HUDEP-2 (cell line): ENCODE measurements at regions not wholly inside any gene's neighbourhood (a gene's known extent, or its start where the extent isn't known, plus 50 kb on each side); places are given as distances from the start of the nearest gene placed in this dataset.
A peak's percentile ranks its signal among the peaks of the same experiment; 100 is the strongest.
"Not testable (repeated sequence)": the region's sequence is repeated elsewhere in the genome, so short reads cannot be mapped to it uniquely, and the experiment has no call there.

Experiments used
- DNase-seq, 76 experiments: peaks; one replicate each; lab custom pipeline; 2025; ENCODE audit not compliant: unreplicated experiment in 76 of 76; lab: John Stamatoyannopoulos, UW

DNA sequence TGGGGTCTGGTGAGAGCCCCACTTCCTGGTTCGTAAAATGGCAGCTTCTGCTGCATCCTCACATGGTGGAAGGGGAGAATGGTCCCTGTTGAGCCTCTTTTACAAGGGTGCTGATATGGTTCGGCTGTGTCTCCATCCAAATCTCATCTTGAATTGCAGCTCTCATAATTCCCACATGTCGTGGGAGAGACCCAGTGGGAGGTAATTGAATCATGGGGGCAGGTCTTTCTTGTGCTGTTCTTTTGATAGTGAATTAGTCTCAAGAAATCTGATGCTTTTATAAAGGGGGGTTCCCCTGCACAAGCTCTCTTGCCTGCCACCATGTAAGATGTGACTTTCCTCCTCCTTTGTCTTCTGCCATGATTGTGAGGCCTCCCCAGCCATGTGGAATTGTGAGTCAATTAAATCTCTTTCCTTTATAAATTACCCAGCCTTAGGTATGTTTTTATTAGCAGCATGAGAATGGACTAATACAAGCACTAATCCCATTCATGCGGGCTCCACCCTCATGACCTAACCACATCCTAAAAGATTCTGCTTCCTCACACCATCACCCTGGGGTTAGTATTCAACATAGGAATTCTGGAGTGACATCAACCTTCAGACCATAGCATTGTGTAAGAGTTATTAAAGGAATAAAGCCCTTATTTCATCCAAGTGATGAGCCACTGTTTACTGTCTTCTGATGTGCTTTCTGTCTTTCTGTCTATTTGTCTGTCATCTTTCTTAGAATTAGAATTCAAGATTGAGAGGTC lies 159.0 kb upstream of the IRS2 start:
- DNase-seq, result no peak

- DNase-seq, result no peak
These were observed 155.6 kb upstream of the IRS2 start for GRCh38 chr13:109941951-109942350.

DNA sequence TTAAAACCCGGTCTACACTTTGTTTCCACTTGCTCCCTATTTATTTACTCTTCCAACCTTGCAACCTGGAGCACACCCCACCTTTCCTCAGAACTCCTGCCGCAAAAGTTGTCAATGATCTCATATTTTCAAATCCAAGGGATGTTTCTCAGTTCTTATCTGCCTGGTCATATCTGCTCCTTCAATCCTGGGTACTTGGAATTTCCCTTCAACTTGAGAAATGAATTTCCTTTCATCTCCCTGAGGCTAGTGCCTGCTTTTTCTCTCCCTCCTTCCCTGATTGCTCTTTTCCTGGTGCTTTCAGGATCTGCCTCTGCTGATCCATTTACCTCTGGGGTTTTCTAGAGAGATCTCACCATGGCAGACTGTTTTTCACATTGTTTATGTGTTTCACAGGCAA lies 154.8 kb upstream of the IRS2 start:
- no peak for DNase-seq

DNA sequence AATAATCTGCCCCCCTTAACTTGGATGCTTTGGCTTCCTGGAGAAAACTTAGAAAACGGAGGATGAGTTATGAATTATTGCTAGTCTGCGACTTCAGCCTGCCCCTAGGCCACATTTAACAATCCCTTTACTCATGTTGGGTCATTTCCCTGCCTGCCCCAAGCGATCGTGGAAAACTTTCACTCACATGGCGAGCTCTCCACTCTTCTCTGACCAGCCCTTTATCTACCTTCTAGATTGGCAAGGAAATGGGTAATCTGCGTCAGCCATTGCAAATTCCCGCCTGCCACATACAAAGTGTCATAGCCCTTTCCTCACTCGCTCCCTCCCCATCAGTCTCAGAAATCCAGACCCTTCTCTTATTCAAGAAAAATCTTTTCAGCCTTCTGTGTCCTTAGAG lies 154.3 kb upstream of the IRS2 start:
- DNase-seq, result no peak

DNA sequence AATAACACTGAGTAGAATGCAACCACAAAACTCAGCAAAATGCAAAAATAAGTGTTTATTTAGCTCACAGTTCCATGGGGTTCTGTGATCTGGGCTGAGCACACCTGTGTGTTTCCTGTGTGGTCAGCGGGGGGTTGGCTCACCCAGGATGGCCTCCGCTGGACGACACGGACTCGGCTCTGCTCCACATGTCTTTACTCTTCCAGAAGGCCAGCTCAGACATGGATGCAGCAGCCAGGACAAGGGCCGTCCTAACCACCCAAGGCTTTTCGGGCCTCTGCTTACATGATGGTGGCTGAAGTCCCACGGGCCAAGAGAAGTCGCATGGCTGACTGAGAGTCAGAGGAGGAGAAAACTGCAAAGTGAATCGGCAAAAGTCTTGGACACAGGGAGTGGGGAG lies 153.5 kb upstream of the IRS2 start:
- DNase-seq, result no peak

DNA sequence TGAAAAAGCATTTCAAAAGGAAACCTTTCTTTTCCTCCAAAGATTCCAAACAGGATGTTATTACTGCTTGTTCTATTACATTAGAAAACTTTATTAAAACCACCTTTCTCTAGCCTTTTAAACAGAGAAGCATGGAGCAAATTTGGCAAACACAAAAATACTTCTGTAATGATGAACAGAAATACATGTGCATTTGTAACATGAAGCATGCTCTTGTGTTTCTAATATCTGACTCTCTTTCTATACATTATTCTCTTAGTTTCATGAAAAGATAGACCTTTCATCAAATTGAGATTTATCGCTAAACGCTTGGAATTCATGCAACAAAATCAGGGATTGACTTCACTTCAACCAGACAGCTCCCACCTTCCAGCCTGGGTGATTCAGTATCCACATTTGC lies 152.8 kb upstream of the IRS2 start:
- DNase-seq, result no peak

- no peak for DNase-seq
These were observed 152.0 kb upstream of the IRS2 start for GRCh38 chr13:109938255-109938936.

DNA sequence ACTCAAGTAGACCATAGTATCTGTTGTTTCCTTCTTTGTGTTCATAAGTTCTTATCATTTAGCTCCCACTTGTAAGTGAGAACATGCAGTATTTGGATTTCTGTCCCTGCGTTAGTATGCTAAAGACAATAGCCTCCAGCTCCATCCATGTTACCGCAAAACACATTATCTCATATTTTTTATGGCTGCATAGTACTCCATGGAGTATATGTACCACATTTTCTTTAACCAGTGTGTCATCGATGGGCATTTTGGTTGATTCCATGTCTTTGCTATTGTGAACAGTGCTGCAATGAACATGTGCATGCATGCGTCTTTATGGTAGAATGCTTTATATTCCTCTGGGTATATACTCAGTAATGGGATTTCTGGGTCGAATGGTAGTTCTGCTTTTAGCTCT lies 148.1 kb upstream of the IRS2 start:
- not testable (repeated sequence) for DNase-seq

GRCh38 chr13:109933476-109933875 lies 147.1 kb upstream of the IRS2 start:
- DNase-seq, result peak in 1 of 76 experiments; percentile 0

DNA sequence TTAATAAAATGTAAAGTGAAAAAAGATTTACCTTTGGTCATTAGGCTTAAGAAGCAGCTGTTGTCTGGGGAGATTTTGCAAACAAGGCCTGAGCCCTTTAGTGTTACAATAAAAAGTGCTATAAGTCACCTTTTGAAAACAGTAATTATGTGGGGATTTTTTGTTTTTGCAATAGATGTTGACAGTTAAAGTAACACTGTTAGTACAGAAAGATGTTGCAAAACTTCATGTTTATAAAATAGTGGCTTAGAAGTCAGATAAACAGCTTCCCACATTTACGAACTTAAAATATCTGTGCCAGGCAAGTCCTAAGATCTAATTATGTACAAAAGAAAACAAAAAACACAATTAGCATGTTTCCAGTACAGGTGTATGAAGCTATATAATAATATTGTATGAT lies 138.0 kb upstream of the IRS2 start:
- DNase-seq, result no peak

- DNase-seq, result no peak
These were observed 136.1 kb upstream of the IRS2 start for GRCh38 chr13:109922518-109922917.

DNA sequence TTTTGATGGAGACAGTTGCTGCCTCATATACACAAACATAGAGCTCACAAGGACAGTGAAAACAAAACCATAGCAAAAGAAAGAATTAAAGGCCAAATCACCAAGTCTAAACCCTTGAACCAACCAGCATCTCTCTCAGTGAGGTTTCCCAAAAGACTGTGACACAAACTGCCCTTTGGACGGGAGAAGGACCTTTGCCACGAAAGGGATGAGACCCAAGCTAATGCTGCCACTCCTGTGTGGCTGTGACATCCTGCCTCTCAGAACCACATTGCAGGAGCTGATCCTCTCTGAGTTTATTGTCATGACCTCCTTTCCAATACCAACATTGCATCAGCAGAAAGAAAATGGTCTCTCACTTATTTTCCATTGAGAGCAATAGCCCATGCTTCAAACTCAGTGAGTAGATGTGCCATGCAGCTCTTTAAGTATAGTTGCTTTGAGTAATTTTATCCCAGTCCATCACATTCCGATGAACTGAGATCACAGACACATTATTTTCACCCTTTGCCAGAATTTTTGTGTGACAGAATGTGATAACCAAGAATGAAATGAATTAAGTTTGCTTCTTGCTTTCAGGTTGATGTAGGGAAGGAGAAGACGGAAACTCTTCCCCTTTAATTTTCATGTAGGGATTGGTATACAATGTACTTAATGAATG lies 133.5 kb upstream of the IRS2 start:
- DNase-seq, result no peak

- DNase-seq, result no peak
These were observed 131.9 kb upstream of the IRS2 start for GRCh38 chr13:109918179-109918711.

DNA sequence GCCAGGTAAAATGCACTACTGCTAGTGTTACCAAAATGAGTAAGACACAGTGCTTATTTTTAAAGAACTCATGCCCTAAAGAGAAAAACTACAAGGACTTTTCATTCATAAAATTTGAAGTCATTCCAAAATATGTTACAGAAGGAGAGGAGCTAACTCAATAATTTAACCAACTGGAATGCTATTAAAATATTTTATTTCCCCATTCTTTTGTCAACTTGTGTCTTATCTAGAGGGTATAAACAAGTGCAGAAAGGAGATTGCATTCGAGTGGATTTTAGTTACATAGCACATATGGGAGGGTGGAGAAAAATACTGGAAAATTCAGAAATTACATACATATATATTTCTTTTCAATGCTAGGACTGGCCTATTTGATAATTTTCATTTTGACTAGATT lies 131.0 kb upstream of the IRS2 start:
- DNase-seq, result no peak

- no peak for DNase-seq
These were observed 127.6 kb upstream of the IRS2 start for GRCh38 chr13:109913936-109914510.

DNA sequence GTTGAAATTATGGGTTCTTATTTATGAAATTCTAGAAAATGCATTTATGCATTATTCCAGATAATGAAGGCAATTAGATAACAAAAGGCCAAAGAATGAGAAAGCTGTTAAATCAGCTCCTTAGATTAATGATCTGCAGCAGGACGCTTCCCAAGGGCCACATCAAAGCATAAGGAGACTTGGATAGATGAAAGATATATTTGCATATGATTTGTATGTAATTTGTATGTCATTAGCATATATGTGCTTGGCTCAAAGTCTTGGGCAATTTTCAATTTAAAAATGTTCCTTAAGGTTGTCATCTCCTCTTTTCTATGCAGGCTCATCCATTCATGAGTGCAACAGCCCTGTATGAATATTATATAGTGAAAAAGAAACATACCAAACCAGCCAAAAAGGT lies 126.8 kb upstream of the IRS2 start:
- DNase-seq, result no peak

DNA sequence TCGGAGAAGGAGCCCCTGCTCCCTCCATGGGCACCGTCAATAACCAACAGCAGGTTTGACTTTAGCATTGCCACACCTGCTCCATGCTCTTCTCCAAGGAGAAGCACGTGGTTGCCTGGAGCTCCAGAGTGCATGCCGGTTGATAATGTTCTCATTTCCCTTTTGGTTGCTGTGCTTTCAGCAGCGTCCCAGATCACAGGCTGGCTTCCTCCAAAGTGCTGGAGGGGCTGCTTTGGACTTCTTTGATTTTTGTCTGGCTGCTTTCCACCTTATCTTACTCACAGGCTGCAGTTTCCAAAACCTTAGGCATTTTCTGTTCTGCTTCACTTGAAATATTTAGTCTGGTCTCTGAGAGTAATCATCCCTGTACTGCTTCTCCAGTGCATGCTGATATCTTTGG lies 123.8 kb upstream of the IRS2 start:
- DNase-seq, result no peak

DNA sequence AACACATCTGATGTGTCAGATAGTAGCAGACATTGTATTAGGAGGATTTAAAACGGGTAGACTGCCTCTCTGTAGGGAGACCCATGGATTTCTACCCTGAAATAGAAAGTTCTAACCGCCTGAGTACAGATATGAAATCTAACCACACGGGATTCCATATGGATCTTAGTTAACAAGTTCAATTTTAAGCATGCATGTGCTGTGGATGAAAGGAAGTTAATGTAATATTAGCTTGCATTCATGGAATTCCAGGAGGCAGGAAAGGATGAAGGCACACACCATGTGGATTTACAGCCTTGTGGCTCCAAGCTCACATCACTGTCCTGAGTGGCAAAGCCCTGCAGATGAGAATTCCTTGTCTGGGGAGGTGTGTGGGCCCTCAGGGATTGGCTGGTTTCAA lies 120.6 kb upstream of the IRS2 start:
- no peak for DNase-seq

GRCh38 chr13:109904218-109904617 lies 117.8 kb upstream of the IRS2 start:
- DNase-seq, result peak in 2 of 76 experiments; percentile 2 to 3

GRCh38 chr13:109900741-109901140 lies 114.4 kb upstream of the IRS2 start:
- DNase-seq, result no peak

- DNase-seq, result no peak
These were observed 113.9 kb upstream of the IRS2 start for GRCh38 chr13:109900320-109900719.
